Spleen (tissue), 11 donors: ENCODE measurements at regions not wholly inside any gene's neighbourhood (a gene's known extent, or its start where the extent isn't known, plus 50 kb on each side); places are given as distances from the start of the nearest gene placed in this dataset.

Experiments used
- DNase-seq: peaks from one replicate; pipeline ENCODE4 v3.0.0-alpha.2; 2020
- H3K27ac ChIP-seq, 8 donors: fragments of 200-600 bp; sonication (generic) in 7 of 8; 1 replicate in 4 of 8; 2 replicates in 4 of 8; pipeline versions ENCODE4 v1.5.0 to v1.8.0; 2016 to 2021; ENCODE audit warnings: inconsistent platforms in 4 of 8, mild to moderate bottlenecking in 4 of 8, moderate library complexity in 1 of 8
- H3K27me3 ChIP-seq, 7 donors: fragments of 200-600 bp; sonication (generic) in 6 of 7; replicated peaks in 1 of 7; 1 replicate in 4 of 7; 2 replicates in 3 of 7; pipeline versions ENCODE4 v1.5.0 to v1.8.0; 2016 to 2021; ENCODE audit warnings: inconsistent platforms in 3 of 7, mild to moderate bottlenecking in 1 of 7
- H3K36me3 ChIP-seq, 6 donors: fragments of 200-600 bp; sonication (generic) in 5 of 6; 1 replicate in 4 of 6; 2 replicates in 2 of 6; pipeline versions ENCODE4 v1.5.0 to v1.8.0; 2016 to 2021; ENCODE audit warnings: inconsistent platforms in 2 of 6
- H3K4me1 ChIP-seq, 6 donors: fragments of 200-600 bp; sonication (generic) in 5 of 6; 1 replicate in 3 of 6; 2 replicates in 3 of 6; pipeline versions ENCODE4 v1.5.0 to v1.8.0; 2016 to 2021; ENCODE audit warnings: inconsistent platforms in 3 of 6
- H3K4me3 ChIP-seq, 8 donors: fragments of 200-600 bp; sonication (generic) in 7 of 8; 1 replicate in 4 of 8; 2 replicates in 4 of 8; pipeline versions ENCODE4 v1.5.0 to v1.8.0; 2016 to 2021; ENCODE audit warnings: inconsistent platforms in 4 of 8, mild to moderate bottlenecking in 4 of 8, moderate library complexity in 2 of 8
- H3K9me3 ChIP-seq, 8 donors: fragments of 200-600 bp; sonication (generic) in 7 of 8; 1 replicate in 4 of 8; 2 replicates in 4 of 8; pipeline versions ENCODE4 v1.5.0 to v1.8.0; 2016 to 2021; ENCODE audit warnings: inconsistent platforms in 4 of 8
- POLR2A ChIP-seq, 3 donors: fragments of 450-650 bp; IDR thresholded peaks; one replicate each; pipeline ENCODE4 v1.5.1; 2017; ENCODE audit warnings: antibody characterized with exemption in 3 of 3, mild to moderate bottlenecking in 1 of 3
- POLR2AphosphoS5 ChIP-seq, 3 donors: sonication (generic); formaldehyde crosslinking; IDR thresholded peaks; one replicate each; pipeline ENCODE4 v1.5.1; 2017; ENCODE audit warnings: antibody characterized with exemption in 3 of 3
- WGBS, 5 donors: extraction: QIAGEN DNeasy Blood & Tissue Kit in 3 of 5; methylation state at CpG; one replicate each; pipeline versions ENCODE4 v1.1.5 to v1.1.7; 2013 to 2018; 5-methylcytosine and 5-hydroxymethylcytosine counted together
- intact Hi-C: fragments of 100-400 bp; cut with DNase I; formaldehyde crosslinking; loops from one replicate; pipeline ENCODE4 v1.15.0; 2023; ENCODE audit warnings: low total_unique reads
- TF ChIP-seq, protein P1 (sequence below), 11 experiments: fragments of 200-600 bp in 7 of 11; fragments of 450-650 bp in 4 of 11; sonication (generic) in 4 of 11; IDR thresholded peaks in 8 of 11; conservative IDR thresholded peaks in 3 of 11; 1 replicate in 7 of 11; 2 replicates in 4 of 11; pipeline versions ENCODE4 v1.4.0 to v1.8.0; 2016 to 2021; ENCODE audit warnings: antibody characterized with exemption in 11 of 11, inconsistent platforms in 4 of 11, mild to moderate bottlenecking in 1 of 11
- donor health status: healthy with polysubstance abuse.
- donor health status: DM: no; HTN: no; CAD: no; lungs with moderate emphysema.
- donor health status: DM: no; HTN: no; CAD: no.
- donor health status: Bipolar disorder and iron deficiency.
- donor health status: healthy.
- donor health status: DM: no; HTN: no; CAD: no.
- donor health status: DM: yes; HTN: yes; CAD: no.

DNA sequence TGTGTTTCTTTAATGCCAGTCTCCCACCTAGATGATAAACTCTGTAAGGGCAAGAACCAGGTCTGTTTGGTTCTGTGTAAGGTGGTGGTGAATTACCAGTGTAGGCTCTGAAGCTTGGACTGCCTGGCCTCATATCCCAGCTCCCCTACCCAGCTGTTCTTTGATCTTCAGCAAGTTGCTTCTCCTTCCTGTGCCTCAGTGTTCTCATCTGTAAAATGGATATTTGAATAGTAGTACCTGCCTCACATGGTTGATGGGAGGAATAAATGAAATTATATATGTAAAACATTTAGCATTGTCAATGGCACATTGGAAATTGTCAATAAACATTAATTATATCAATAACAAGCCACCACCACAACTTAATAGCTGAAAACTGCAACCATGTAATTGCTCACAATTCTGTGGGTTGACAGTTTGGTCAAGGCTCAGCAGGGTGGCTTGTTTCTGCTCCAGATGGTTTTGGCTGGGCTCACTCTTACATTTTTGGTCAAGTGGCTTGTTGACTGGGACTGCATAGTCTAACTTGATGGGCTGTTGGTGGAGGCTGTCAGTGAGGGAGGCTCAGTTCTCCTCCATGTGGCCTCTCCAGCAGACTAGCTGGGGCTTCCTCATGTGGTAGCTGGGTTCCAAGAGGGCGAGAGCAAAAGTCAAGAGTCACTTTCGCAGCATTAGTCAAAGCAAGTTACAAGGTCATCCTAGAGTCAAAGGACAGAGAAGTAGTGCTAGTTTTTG lies 84.5 kb upstream of the DUSP5 start:
- Histone ChIP-seq H3K4me1 (peaks cover 28 to 82% (median 61%) of the 10 kb centered on the region in 6 donors), H3K27me3 (peaks cover 0 to 9% (median 0%) of the 10 kb centered on the region in 7 donors)
- WGBS, 5 donors, result 67 to 83% (median 75%) methylated on average over 2 of the region's 2 CpGs

DNA sequence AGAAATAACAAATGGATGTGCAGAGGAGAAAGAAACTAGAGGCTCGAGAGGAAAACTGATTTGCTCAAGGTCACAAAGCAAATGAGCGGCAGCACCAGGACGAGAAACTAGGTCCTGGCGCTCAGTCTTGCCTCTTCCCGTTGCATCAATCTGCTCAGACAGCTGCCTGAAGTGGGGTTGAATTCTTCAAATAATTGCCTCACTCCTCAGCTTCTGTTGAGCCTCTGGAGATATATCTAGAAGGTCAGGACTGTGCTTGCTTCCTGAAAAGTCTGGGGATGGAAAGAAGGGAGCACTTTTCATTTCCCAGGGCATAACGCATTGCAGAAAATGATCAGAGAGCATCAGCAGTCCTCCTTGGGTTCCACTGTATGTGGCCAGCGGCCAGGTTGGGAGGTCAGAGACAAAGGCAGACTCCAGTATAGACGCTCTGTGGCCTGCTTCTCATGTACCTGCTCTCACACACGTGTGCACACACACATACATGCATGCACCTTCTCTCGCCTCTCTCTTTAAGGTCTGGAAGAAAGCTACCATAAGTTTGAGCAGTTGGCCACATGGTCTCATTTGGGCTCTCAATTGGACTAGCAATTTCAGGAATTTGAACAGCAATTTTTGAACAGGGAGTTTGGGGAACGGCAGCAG lies 83.7 kb upstream of the DUSP5 start:
- no peak for DNase-seq
- H3K4me3 ChIP-seq, result peak overlapping the region in 1 of 8 donors; percentile 1
- intact Hi-C loops, result loop anchor here (10.0 kb wide), 1 partner anchor 49 kb away; no protein-coding TSS in a partner anchor
- WGBS, 5 donors, result 55 to 68% (median 63%) methylated on average over 11 of the region's 11 CpGs
- peaks cover 0 to 9% (median 0%) of the 10 kb centered on the region in 7 donors for H3K27me3 ChIP-seq
- no peaks in the 10 kb centered on the region for H3K9me3 ChIP-seq
- H3K36me3 ChIP-seq, result no peaks in the 10 kb centered on the region
- peaks cover 28 to 80% (median 61%) of the 10 kb centered on the region in 6 donors for H3K4me1 ChIP-seq
- TF ChIP-seq, protein P1, sequence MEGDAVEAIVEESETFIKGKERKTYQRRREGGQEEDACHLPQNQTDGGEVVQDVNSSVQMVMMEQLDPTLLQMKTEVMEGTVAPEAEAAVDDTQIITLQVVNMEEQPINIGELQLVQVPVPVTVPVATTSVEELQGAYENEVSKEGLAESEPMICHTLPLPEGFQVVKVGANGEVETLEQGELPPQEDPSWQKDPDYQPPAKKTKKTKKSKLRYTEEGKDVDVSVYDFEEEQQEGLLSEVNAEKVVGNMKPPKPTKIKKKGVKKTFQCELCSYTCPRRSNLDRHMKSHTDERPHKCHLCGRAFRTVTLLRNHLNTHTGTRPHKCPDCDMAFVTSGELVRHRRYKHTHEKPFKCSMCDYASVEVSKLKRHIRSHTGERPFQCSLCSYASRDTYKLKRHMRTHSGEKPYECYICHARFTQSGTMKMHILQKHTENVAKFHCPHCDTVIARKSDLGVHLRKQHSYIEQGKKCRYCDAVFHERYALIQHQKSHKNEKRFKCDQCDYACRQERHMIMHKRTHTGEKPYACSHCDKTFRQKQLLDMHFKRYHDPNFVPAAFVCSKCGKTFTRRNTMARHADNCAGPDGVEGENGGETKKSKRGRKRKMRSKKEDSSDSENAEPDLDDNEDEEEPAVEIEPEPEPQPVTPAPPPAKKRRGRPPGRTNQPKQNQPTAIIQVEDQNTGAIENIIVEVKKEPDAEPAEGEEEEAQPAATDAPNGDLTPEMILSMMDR (IDR thresholded peaks at IDR 0.05 in 8 of 11, conservative IDR thresholded peaks at IDR 0.05 in 3 of 11), result no peak
- TF ChIP-seq POLR2AphosphoS5 (IDR thresholded peaks at IDR 0.05) (no peak), POLR2A (IDR thresholded peaks at IDR 0.05) (no peak)
- H3K27ac ChIP-seq, result peak overlapping the region in 7 of 8 donors; percentile 18 to 64 (median 51)

More for the DNA sequence above, 84.5 kb upstream of the DUSP5 start:
- TF ChIP-seq, protein P1 (IDR thresholded peaks at IDR 0.05 in 8 of 11, conservative IDR thresholded peaks at IDR 0.05 in 3 of 11), result no peak
- no peak for TF ChIP-seq POLR2AphosphoS5 (IDR thresholded peaks at IDR 0.05)
- no peak for TF ChIP-seq POLR2A (IDR thresholded peaks at IDR 0.05)
- no peak for DNase-seq
- intact Hi-C loops, result loop anchor here (10.0 kb wide), 1 partner anchor 48 kb away; no protein-coding TSS in a partner anchor
- H3K9me3 ChIP-seq, result no peaks in the 10 kb centered on the region
- H3K4me3 ChIP-seq, result no peak overlapping the region
- H3K27ac ChIP-seq, result peak overlapping the region in 5 of 8 donors; percentile 20 to 64 (median 52)
- H3K36me3 ChIP-seq, result no peaks in the 10 kb centered on the region

DNA sequence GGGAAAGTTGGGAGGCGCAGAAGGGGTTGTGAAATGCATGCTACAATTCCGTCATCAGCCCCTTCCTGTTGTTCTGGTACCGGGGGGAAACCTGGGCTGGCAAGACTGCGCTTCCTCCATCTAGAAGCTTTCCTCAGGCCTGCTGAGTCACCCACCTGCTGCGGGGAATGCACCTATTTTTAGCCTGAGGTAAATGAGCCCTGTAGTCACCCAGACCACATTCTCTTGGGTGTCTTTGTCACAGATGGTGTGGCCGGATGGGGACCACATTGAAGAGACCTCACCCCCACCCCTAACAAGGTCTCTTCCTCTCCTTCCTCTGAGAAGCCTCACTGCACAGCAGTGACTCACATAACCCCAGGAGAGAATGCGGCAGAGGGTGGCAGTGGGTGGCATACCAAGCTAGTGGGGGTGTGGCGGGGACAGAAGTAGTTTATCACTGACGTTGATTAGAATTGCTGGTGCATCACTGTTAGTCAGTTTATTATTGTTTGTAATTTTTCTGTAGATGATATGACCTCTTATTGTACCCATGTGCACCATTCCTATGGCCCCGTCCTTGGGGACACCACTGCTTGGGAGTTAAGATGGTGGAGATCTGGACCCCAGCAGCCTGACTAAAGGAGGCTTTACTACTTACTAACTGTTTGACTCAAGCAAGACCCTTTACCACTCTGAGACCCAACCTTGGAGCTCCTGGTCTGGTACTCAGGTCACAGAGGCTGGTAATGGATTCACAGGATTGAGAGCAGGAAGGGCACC lies 83.0 kb upstream of the DUSP5 start:
- Histone ChIP-seq H3K36me3 (no peaks in the 10 kb centered on the region), H3K4me1 (peaks cover 28 to 77% (median 60%) of the 10 kb centered on the region in 6 donors), H3K4me3 (peak overlapping the region in 1 of 8 donors; percentile 1), H3K27me3 (peaks cover 0 to 9% (median 0%) of the 10 kb centered on the region in 7 donors), H3K27ac (peak overlapping the region in 7 of 8 donors; percentile 18 to 64 (median 51)), H3K9me3 (no peaks in the 10 kb centered on the region)
- peak in 2 of 3 donors; percentile 64 to 78 for TF ChIP-seq POLR2AphosphoS5 (IDR thresholded peaks at IDR 0.05)
- no peak for TF ChIP-seq POLR2A (IDR thresholded peaks at IDR 0.05)
- TF ChIP-seq, protein P1 (IDR thresholded peaks at IDR 0.05 in 8 of 11, conservative IDR thresholded peaks at IDR 0.05 in 3 of 11), result peak in 1 of 11 experiments; percentile 10
- 26 to 42% (median 35%) methylated on average over 10 of the region's 10 CpGs for WGBS, 5 donors
- DNase-seq, result peak; percentile 91
- intact Hi-C loops, result loop anchor here (10.0 kb wide), 1 partner anchor 50 kb away; no protein-coding TSS in a partner anchor
